Neural cell (in vitro differentiated cells): ENCODE measurements at regions not wholly inside any gene's neighbourhood (a gene's known extent, or its start where the extent isn't known, plus 50 kb on each side); places are given as distances from the start of the nearest gene placed in this dataset.

Source experiments
- H2AFZ ChIP-seq: fragments of 200-600, 300-800 bp; sonication (generic), shearing (Covaris generic); 2 replicates; pipeline ENCODE4 v1.6.0; 2014; ENCODE audit warnings: low read depth, mild to moderate bottlenecking, antibody characterized with exemption, low read length, moderate library complexity
- H3F3A ChIP-seq: fragments of 200-600 bp; shearing (Covaris generic); 2 replicates; pipeline ENCODE4 v1.6.1; 2016; ENCODE audit warnings: mild to moderate bottlenecking, moderate library complexity, mixed read lengths, antibody characterized with exemption, low read length; ENCODE audit not compliant: insufficient read depth, poor library complexity, severe bottlenecking
- H3K27ac ChIP-seq: fragments of 200-600, 300-800 bp; sonication (generic), shearing (Covaris generic); 2 replicates; pipeline ENCODE4 v1.5.1; 2014; ENCODE audit warnings: mild to moderate bottlenecking, low read length, moderate library complexity
- H3K27me3 ChIP-seq: fragments of 300-800, 200-600 bp; sonication (generic), shearing (Covaris generic); 2 replicates; pipeline ENCODE4 v1.6.0; 2014; ENCODE audit warnings: mild to moderate bottlenecking, low read depth, low read length, moderate library complexity; ENCODE audit not compliant: insufficient read depth
- H3K36me3 ChIP-seq: fragments of 300-800, 200-600 bp; sonication (generic), shearing (Covaris generic); 2 replicates; pipeline ENCODE4 v1.5.1; 2014; ENCODE audit warnings: mild to moderate bottlenecking, antibody characterized with exemption, low read length, moderate library complexity; ENCODE audit not compliant: insufficient read depth
- H3K4me2 ChIP-seq: fragments of 300-800, 200-600 bp; sonication (generic), shearing (Covaris generic); 2 replicates; pipeline ENCODE4 v1.6.0; 2014; ENCODE audit warnings: mild to moderate bottlenecking, low read length
- H3K4me3 ChIP-seq: fragments of 300-800, 200-600 bp; sonication (generic), shearing (Covaris generic); 2 replicates; pipeline ENCODE4 v1.5.1; 2014; ENCODE audit warnings: mild to moderate bottlenecking, low read length, moderate library complexity
- H3K79me2 ChIP-seq: fragments of 200-600 bp; shearing (Covaris generic); replicated peaks from 2 replicates; pipeline ENCODE4 v1.6.0; 2014; ENCODE audit warnings: mild to moderate bottlenecking, low read length, moderate library complexity; ENCODE audit not compliant: insufficient read depth
- H3K9ac ChIP-seq: fragments of 300-800, 200-600 bp; sonication (generic), shearing (Covaris generic); 2 replicates; pipeline ENCODE4 v1.6.1; 2016; ENCODE audit warnings: mild to moderate bottlenecking, low read length, mixed read lengths
- H3K9me2 ChIP-seq: fragments of 200-600 bp; shearing (Covaris generic); 2 replicates; pipeline ENCODE4 v1.6.1; 2016; ENCODE audit warnings: mild to moderate bottlenecking, low read length, mixed read lengths; ENCODE audit not compliant: insufficient read depth
- H3K9me3 ChIP-seq: fragments of 200-600, 300-800 bp; sonication (generic), shearing (Covaris generic); 2 replicates; pipeline ENCODE4 v1.6.1; 2016; ENCODE audit warnings: mild to moderate bottlenecking, mixed run types, low read length, moderate library complexity, mixed read lengths
- H4K20me1 ChIP-seq: fragments of 200-600 bp; shearing (Covaris generic); 2 replicates; pipeline ENCODE4 v1.6.1; 2016; ENCODE audit warnings: mild to moderate bottlenecking, mixed run types; ENCODE audit not compliant: insufficient read depth
- EP300 ChIP-seq: fragments of 450-650 bp; conservative IDR thresholded peaks from 2 replicates; pipeline ENCODE4 v1.6.1; 2014; ENCODE audit warnings: antibody characterized with exemption, mild to moderate bottlenecking, moderate library complexity; ENCODE audit not compliant: poor library complexity, severe bottlenecking
- EZH2 ChIP-seq: fragments of 200-600, 300-800 bp; shearing (Covaris generic), sonication (generic); IDR thresholded peaks from 2 replicates; pipeline ENCODE4 v1.6.1; 2014; ENCODE audit warnings: antibody characterized with exemption, low read length, borderline replicate concordance, mild to moderate bottlenecking; ENCODE audit not compliant: insufficient read depth, poor library complexity, severe bottlenecking
- MXI1 ChIP-seq: fragments of 450-650 bp; conservative IDR thresholded peaks from 2 replicates; pipeline ENCODE4 v1.6.1; 2014; ENCODE audit warnings: antibody characterized with exemption, mild to moderate bottlenecking; ENCODE audit not compliant: poor library complexity, severe bottlenecking
- POLR2AphosphoS5 ChIP-seq: IDR thresholded peaks from 2 replicates; pipeline ENCODE4 v1.6.1; 2012
- RAD21 ChIP-seq: fragments of 450-650 bp; conservative IDR thresholded peaks from 2 replicates; pipeline ENCODE4 v1.6.1; 2014; ENCODE audit warnings: antibody characterized with exemption, mild to moderate bottlenecking, moderate library complexity
- SMC3 ChIP-seq: fragments of 450-650 bp; conservative IDR thresholded peaks from 2 replicates; pipeline ENCODE4 v1.6.1; 2014; ENCODE audit warnings: antibody characterized with exemption, mild to moderate bottlenecking, moderate library complexity; ENCODE audit not compliant: poor library complexity
- TAF1 ChIP-seq: IDR thresholded peaks from 2 replicates; pipeline ENCODE4 v1.6.1; 2012; ENCODE audit warnings: low read depth
- TF ChIP-seq, protein P1 (sequence below): IDR thresholded peaks from 2 replicates; pipeline ENCODE4 v1.6.1; 2012; ENCODE audit warnings: borderline replicate concordance
- TF ChIP-seq, protein P2 (sequence below): fragments of 450-650 bp; IDR thresholded peaks from 2 replicates; pipeline ENCODE4 v1.5.1; 2014; ENCODE audit warnings: antibody characterized with exemption, mild to moderate bottlenecking, moderate library complexity; ENCODE audit not compliant: poor library complexity, severe bottlenecking

DNA sequence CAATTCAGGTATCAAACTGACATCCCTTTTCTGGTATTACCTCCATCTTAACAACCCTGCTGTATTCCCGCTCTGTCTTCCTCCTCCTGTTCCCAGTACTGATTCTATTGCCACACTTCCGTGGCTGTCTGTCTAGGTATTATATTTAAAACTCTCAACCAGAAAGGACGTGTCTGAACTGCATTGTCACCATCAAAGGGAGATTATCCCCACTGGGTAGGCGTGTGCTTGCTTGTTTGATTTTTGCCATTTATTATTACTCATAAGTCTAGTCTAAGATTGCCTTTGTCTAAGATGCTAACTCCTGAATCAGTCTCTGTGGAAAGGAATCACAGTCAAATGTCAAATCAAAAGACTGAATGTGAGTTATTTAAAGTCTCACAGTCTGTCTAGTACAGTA is 650.1 kb downstream of the KCNT2 start:
- Histone ChIP-seq H4K20me1 (no peaks in the 10 kb centered on the region), H3K9ac (no peak overlapping the region), H3K4me2 (peak overlapping the region; percentile 11), H3K36me3 (no peaks in the 10 kb centered on the region), H3K4me3 (no peak overlapping the region), H3F3A (no peaks in the 10 kb centered on the region), H3K79me2 (no peaks in the 10 kb centered on the region), H3K27me3 (no peaks in the 10 kb centered on the region), H3K9me2 (no peaks in the 10 kb centered on the region), H2AFZ (no peak overlapping the region), H3K27ac (peak overlapping the region; percentile 32), H3K9me3 (no peaks in the 10 kb centered on the region)
- TF ChIP-seq, protein P1, sequence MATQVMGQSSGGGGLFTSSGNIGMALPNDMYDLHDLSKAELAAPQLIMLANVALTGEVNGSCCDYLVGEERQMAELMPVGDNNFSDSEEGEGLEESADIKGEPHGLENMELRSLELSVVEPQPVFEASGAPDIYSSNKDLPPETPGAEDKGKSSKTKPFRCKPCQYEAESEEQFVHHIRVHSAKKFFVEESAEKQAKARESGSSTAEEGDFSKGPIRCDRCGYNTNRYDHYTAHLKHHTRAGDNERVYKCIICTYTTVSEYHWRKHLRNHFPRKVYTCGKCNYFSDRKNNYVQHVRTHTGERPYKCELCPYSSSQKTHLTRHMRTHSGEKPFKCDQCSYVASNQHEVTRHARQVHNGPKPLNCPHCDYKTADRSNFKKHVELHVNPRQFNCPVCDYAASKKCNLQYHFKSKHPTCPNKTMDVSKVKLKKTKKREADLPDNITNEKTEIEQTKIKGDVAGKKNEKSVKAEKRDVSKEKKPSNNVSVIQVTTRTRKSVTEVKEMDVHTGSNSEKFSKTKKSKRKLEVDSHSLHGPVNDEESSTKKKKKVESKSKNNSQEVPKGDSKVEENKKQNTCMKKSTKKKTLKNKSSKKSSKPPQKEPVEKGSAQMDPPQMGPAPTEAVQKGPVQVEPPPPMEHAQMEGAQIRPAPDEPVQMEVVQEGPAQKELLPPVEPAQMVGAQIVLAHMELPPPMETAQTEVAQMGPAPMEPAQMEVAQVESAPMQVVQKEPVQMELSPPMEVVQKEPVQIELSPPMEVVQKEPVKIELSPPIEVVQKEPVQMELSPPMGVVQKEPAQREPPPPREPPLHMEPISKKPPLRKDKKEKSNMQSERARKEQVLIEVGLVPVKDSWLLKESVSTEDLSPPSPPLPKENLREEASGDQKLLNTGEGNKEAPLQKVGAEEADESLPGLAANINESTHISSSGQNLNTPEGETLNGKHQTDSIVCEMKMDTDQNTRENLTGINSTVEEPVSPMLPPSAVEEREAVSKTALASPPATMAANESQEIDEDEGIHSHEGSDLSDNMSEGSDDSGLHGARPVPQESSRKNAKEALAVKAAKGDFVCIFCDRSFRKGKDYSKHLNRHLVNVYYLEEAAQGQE, result peak; percentile 24
- TF ChIP-seq SMC3, result no peak
- TF ChIP-seq POLR2AphosphoS5, result peak; percentile 35
- TF ChIP-seq, protein P2, sequence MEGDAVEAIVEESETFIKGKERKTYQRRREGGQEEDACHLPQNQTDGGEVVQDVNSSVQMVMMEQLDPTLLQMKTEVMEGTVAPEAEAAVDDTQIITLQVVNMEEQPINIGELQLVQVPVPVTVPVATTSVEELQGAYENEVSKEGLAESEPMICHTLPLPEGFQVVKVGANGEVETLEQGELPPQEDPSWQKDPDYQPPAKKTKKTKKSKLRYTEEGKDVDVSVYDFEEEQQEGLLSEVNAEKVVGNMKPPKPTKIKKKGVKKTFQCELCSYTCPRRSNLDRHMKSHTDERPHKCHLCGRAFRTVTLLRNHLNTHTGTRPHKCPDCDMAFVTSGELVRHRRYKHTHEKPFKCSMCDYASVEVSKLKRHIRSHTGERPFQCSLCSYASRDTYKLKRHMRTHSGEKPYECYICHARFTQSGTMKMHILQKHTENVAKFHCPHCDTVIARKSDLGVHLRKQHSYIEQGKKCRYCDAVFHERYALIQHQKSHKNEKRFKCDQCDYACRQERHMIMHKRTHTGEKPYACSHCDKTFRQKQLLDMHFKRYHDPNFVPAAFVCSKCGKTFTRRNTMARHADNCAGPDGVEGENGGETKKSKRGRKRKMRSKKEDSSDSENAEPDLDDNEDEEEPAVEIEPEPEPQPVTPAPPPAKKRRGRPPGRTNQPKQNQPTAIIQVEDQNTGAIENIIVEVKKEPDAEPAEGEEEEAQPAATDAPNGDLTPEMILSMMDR, result no peak
- no peak for TF ChIP-seq MXI1
- no peak for TF ChIP-seq EZH2
- peak; percentile 58 for TF ChIP-seq EP300
- TF ChIP-seq RAD21, result no peak

DNA sequence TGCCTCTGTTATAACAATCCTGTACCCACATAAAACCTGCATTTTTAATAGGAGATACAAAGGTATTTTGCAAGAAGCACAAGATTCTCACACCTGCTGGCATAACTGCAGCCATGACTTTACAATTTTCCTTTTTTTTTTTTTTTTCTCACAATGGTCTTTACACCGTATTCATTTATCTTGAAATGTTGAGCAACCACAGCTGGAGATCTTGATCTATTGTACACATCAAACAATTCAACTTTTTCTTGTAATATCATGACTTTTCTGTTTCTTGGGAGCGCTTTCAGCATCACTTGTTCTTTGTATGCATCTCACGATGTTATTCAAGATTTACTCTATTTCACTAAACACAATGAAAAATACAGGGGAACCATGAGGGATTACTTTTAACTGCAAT is 651.4 kb downstream of the KCNT2 start:
- TF ChIP-seq RAD21 (no peak), MXI1 (no peak), SMC3 (no peak), EZH2 (no peak), EP300 (no peak), POLR2AphosphoS5 (no peak), TAF1 (no peak)
- TF ChIP-seq, protein P1, result no peak
- TF ChIP-seq, protein P2, result no peak

More for the DNA sequence above, 651.4 kb downstream of the KCNT2 start:
- Histone ChIP-seq H3K9ac (no peak overlapping the region), H4K20me1 (no peaks in the 10 kb centered on the region), H3K4me2 (no peak overlapping the region), H3F3A (no peaks in the 10 kb centered on the region), H2AFZ (no peak overlapping the region), H3K4me3 (no peak overlapping the region), H3K27ac (no peak overlapping the region), H3K79me2 (no peaks in the 10 kb centered on the region), H3K36me3 (no peaks in the 10 kb centered on the region), H3K9me2 (no peaks in the 10 kb centered on the region), H3K27me3 (no peaks in the 10 kb centered on the region), H3K9me3 (no peaks in the 10 kb centered on the region)
